Right lobe of liver (tissue), 6 donors: ENCODE measurements at regions not wholly inside any gene's neighbourhood (a gene's known extent, or its start where the extent isn't known, plus 50 kb on each side); places are given as distances from the start of the nearest gene placed in this dataset.

ENCODE experiments used
- ATAC-seq, 4 donors: fragments of 200-7000 bp; cut with Tn5 transposase; one replicate each; pipeline ENCODE4 v1.9.1; 2020; ENCODE audit warnings: mild to moderate bottlenecking in 4 of 4, moderate library complexity in 4 of 4
- DNase-seq, 3 donors: peaks; one replicate each; pipeline ENCODE4 v3.0.0-alpha.2; 2020
- H3K27ac ChIP-seq, 3 donors: fragments of 200-600 bp; one replicate each; pipeline ENCODE4 v1.8.0; 2022
- H3K27me3 ChIP-seq, 2 donors: fragments of 200-600 bp; one replicate each; pipeline ENCODE4 v1.8.0; 2022
- H3K36me3 ChIP-seq, 4 donors: fragments of 200-600 bp; sonication (generic) in 1 of 4; one replicate each; pipeline versions ENCODE4 v1.5.1 to v1.8.0; 2017 to 2022; ENCODE audit warnings: control low read depth in 1 of 4
- H3K4me1 ChIP-seq, 4 donors: fragments of 200-600 bp; sonication (generic) in 1 of 4; one replicate each; pipeline versions ENCODE4 v1.5.1 to v1.8.0; 2017 to 2022; ENCODE audit warnings: control low read depth in 1 of 4
- H3K4me3 ChIP-seq, 3 donors: fragments of 200-600 bp; one replicate each; pipeline ENCODE4 v1.8.0; 2022
- H3K9me3 ChIP-seq, 4 donors: fragments of 200-600 bp; sonication (generic) in 1 of 4; one replicate each; pipeline versions ENCODE4 v1.5.1 to v1.8.0; 2017 to 2022; ENCODE audit warnings: control low read depth in 1 of 4
- POLR2A ChIP-seq: fragments of 450-650 bp; IDR thresholded peaks from one replicate; pipeline ENCODE4 v1.6.1; 2017; ENCODE audit warnings: antibody characterized with exemption, mild to moderate bottlenecking
- WGBS: methylation state at CpG from one replicate; pipeline ENCODE4 v1.1.6; 2018; ENCODE audit warnings: low coverage, low lambda C conversion rate; ENCODE audit not compliant: insufficient coverage; ENCODE audit errors: missing lambda C conversion rate; 5-methylcytosine and 5-hydroxymethylcytosine counted together
- intact Hi-C, 2 donors: fragments of 100-400 bp; cut with DNase I; formaldehyde crosslinking; loops; one replicate each; pipeline versions ENCODE4 v1.11.2 to v1.14.1; 2022
- TF ChIP-seq, protein P1 (sequence below), 4 donors: fragments of 200-600 bp in 3 of 4; fragments of 450-650 bp in 1 of 4; IDR thresholded peaks; one replicate each; pipeline versions ENCODE4 v1.5.1 to v1.8.0; 2016 to 2022; ENCODE audit warnings: antibody characterized with exemption in 4 of 4, mild to moderate bottlenecking in 2 of 4
- donor health status: DM: no; HTN: yes; CAD: no.
- donor health status: DM: no; HTN: no; CAD: no.
- donor health status: DM: no; HTN: no; CAD: no.
- donor health status: DM: no; HTN: yes; CAD: no.
- donor health status: DM: no; HTN: yes; CAD: no.

DNA sequence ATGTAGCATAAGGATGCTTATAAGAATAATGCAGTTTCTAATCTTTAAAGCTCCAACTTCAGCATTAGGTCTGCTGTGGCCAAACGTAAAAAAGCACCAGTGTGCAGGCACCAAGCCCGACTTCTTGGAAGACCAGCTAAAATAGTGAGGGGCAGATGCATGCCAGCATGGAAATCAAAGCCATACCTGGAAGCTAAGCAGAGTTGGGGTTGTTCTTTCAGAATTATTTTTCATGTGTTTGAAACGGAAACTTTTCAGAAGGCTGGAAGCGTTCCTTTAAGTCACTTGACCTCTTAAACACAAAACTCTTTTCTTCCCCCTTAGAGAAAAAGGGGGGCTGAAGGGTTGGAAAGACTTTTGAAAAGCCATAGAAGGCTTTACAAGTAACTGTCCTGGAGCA lies 329.2 kb upstream of the C1orf87 start:
- no peak overlapping the region for H3K4me3 ChIP-seq
- TF ChIP-seq, protein P1, sequence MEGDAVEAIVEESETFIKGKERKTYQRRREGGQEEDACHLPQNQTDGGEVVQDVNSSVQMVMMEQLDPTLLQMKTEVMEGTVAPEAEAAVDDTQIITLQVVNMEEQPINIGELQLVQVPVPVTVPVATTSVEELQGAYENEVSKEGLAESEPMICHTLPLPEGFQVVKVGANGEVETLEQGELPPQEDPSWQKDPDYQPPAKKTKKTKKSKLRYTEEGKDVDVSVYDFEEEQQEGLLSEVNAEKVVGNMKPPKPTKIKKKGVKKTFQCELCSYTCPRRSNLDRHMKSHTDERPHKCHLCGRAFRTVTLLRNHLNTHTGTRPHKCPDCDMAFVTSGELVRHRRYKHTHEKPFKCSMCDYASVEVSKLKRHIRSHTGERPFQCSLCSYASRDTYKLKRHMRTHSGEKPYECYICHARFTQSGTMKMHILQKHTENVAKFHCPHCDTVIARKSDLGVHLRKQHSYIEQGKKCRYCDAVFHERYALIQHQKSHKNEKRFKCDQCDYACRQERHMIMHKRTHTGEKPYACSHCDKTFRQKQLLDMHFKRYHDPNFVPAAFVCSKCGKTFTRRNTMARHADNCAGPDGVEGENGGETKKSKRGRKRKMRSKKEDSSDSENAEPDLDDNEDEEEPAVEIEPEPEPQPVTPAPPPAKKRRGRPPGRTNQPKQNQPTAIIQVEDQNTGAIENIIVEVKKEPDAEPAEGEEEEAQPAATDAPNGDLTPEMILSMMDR (IDR thresholded peaks at IDR 0.05): no peak
- TF ChIP-seq POLR2A: no peak
- ATAC-seq: no peak
- DNase-seq: no peak
- no peak overlapping the region for H3K27ac ChIP-seq
- WGBS: 65% methylated on average over 4 of the region's 4 CpGs
- intact Hi-C loops: no loop called here
- H3K9me3 ChIP-seq: no peaks in the 10 kb centered on the region
- no peaks in the 10 kb centered on the region for H3K36me3 ChIP-seq
- H3K27me3 ChIP-seq: no peaks in the 10 kb centered on the region
- no peaks in the 10 kb centered on the region for H3K4me1 ChIP-seq

DNA sequence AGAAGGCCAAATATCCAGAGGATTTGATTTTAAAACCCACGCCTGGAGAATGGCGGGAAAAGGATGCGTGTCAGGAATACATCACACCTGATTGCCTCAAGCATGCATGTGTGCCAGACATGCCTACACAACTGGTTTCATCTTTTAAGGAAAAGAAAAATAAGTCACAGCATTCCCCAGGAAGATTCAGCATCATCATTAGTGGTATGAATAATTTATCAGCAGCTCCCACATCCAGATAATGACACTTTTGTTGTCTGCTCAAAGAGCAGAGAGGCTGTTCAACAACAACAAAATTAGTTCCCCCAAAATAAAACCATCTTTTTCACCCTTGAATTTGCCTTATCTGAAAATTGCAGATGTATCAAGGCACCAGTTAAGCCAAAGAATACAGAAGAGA lies 328.6 kb upstream of the C1orf87 start:
- Histone ChIP-seq H3K4me1 (no peaks in the 10 kb centered on the region), H3K27ac (no peak overlapping the region), H3K27me3 (no peaks in the 10 kb centered on the region), H3K36me3 (no peaks in the 10 kb centered on the region), H3K4me3 (no peak overlapping the region), H3K9me3 (no peaks in the 10 kb centered on the region)
- intact Hi-C loops: no loop called here
- ATAC-seq: no peak
- no peak for DNase-seq
- 90% methylated on average over 3 of the region's 3 CpGs for WGBS
- TF ChIP-seq POLR2A: no peak
- TF ChIP-seq, protein P1 (IDR thresholded peaks at IDR 0.05): no peak

DNA sequence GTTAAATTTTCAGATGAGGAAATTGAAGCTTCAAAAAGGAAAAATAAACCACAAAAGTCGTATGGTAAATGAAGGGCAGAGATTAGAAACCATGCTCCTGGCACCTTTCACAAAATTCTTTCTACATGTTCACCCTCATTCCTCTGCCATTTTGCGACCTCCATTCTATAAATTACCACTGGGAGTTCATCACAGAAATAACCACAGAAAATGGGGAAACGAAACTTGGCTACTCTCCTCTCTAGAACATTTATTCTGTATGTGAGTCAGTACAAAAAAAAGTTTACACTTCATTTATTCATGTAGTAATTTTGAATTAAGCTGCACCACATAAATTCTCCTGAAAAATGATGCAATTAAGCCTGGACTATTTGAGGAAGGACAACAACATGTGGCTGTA lies 320.9 kb upstream of the C1orf87 start:
- TF ChIP-seq POLR2A: no peak
- TF ChIP-seq, protein P1 (IDR thresholded peaks at IDR 0.05): no peak
- no peaks in the 10 kb centered on the region for H3K27me3 ChIP-seq
- H3K4me3 ChIP-seq: no peak overlapping the region
- ATAC-seq (no peak), DNase-seq (no peak)
- WGBS: 21% methylated on average over 3 of the region's 3 CpGs
- intact Hi-C loops: no loop called here
- H3K36me3 ChIP-seq: no peaks in the 10 kb centered on the region
- H3K27ac ChIP-seq: no peak overlapping the region
- no peaks in the 10 kb centered on the region for H3K4me1 ChIP-seq
- no peaks in the 10 kb centered on the region for H3K9me3 ChIP-seq

DNA sequence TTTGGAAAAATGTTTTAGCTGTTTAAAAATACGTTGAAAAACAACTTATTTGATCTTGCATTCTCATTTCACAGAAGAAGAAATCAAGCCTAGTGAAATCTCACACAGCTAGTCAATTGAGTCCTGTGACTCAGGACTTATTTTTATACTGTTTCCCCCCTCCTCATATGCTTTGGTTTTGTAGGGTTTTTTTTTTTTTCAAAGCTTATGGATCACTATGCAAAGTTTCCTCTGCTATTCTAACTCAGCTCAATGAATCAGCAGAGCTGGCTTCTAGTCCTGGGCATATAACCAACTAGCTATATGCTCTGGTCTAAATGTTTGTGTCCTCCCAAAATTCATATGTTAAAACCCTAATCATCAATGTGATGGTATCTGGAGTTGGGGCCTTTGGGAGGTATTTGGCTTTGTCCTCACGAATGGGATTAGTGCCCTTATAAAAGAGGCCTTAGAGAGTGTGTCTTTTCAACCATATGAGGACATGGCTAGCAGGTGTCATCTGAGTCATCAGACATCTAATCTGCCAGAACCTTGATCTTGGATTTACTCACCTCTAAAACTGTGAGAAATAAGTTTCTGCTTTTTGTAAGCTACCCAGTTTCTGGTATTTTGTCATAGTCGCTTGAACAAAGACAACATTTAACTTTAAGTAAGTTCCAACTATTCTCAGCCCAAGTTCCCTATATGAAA lies 317.2 kb upstream of the C1orf87 start:
- H3K27me3 ChIP-seq: no peaks in the 10 kb centered on the region
- ATAC-seq: no peak
- no peak for DNase-seq
- intact Hi-C loops: no loop called here
- 59% methylated on average over 3 of the region's 3 CpGs for WGBS
- no peak overlapping the region for H3K4me3 ChIP-seq
- H3K9me3 ChIP-seq: no peaks in the 10 kb centered on the region
- no peak overlapping the region for H3K27ac ChIP-seq
- H3K4me1 ChIP-seq: no peaks in the 10 kb centered on the region
- no peak for TF ChIP-seq POLR2A
- TF ChIP-seq, protein P1 (IDR thresholded peaks at IDR 0.05): no peak
- H3K36me3 ChIP-seq: no peaks in the 10 kb centered on the region
